ENCODE measurements at regions not wholly inside any gene's neighbourhood (a gene's known extent, or its start where the extent isn't known, plus 50 kb on each side); places are given as distances from the start of the nearest gene placed in this dataset.
"Not testable (repeated sequence)": the region's sequence is repeated elsewhere in the genome, so short reads cannot be mapped to it uniquely, and the experiment has no call there.

GRCh38 chr9:135391759-135392158, 87.8 kb upstream of the PPP1R26 start:
- no peak for DNase-seq

GRCh38 chr9:135392511-135392910, 87.1 kb upstream of the PPP1R26 start:
- no peak for DNase-seq

GRCh38 chr9:135394131-135394530, 85.5 kb upstream of the PPP1R26 start:
- DNase-seq, result no peak

GRCh38 chr9:135394699-135395645, 84.6 kb upstream of the PPP1R26 start:
- DNase-seq, result no peak

- DNase-seq, result no peak
Measured at GRCh38 chr9:135397142-135397541, 82.4 kb upstream of the PPP1R26 start.

- no peak for DNase-seq
Measured at GRCh38 chr9:135399000-135399649, 80.5 kb upstream of the PPP1R26 start.

GRCh38 chr9:135400496-135400895, 79.1 kb upstream of the PPP1R26 start:
- DNase-seq, result no peak

GRCh38 chr9:135401218-135401617, 78.4 kb upstream of the PPP1R26 start:
- no peak for DNase-seq

GRCh38 chr9:135402048-135402738, 77.4 kb upstream of the PPP1R26 start:
- DNase-seq, result no peak

GRCh38 chr9:135402739-135403695, 76.6 kb upstream of the PPP1R26 start:
- no peak for DNase-seq

- DNase-seq, result no peak
Measured at GRCh38 chr9:135403733-135404450, 75.7 kb upstream of the PPP1R26 start.

GRCh38 chr9:135404451-135405144, 75.0 kb upstream of the PPP1R26 start:
- no peak for DNase-seq

- DNase-seq, result not testable (repeated sequence)
Measured at GRCh38 chr9:135405145-135405464, 74.5 kb upstream of the PPP1R26 start.

- DNase-seq, result no peak
Measured at GRCh38 chr9:135408476-135409254, 70.9 kb upstream of the PPP1R26 start.

GRCh38 chr9:135409286-135410200, 70.0 kb upstream of the PPP1R26 start:
- no peak for DNase-seq

GRCh38 chr9:135410421-135410820, 69.2 kb upstream of the PPP1R26 start:
- DNase-seq, result no peak

- DNase-seq, result no peak
Measured at GRCh38 chr9:135410831-135411473, 68.6 kb upstream of the PPP1R26 start.

- DNase-seq, result not testable (repeated sequence)
Measured at GRCh38 chr9:135411605-135412004, 68.0 kb upstream of the PPP1R26 start.
